H9 (cell line): ENCODE measurements at regions not wholly inside any gene's neighbourhood (a gene's known extent, or its start where the extent isn't known, plus 50 kb on each side); places are given as distances from the start of the nearest gene placed in this dataset.

Source experiments
- DNase-seq: peaks from one replicate; pipeline ENCODE4 v3.0.0-alpha.2; 2017
- H2AFZ ChIP-seq: one replicate; pipeline ENCODE4 v1.6.1; 2013; ENCODE audit warnings: mild to moderate bottlenecking, low read length, control low read depth, moderate library complexity
- H2AK5ac ChIP-seq: 2 replicates; pipeline ENCODE4 v1.6.1; 2013; ENCODE audit warnings: low read length, control low read depth, mixed read lengths; ENCODE audit not compliant: insufficient read length
- H2BK120ac ChIP-seq: one replicate; pipeline ENCODE4 v1.6.1; 2013; ENCODE audit warnings: low read depth, mild to moderate bottlenecking, low read length, control low read depth, inconsistent platforms; ENCODE audit not compliant: poor library complexity, severe bottlenecking
- H2BK12ac ChIP-seq: 2 replicates; pipeline ENCODE4 v1.6.1; 2013; ENCODE audit warnings: low read length, control low read depth, mixed read lengths, low read depth; ENCODE audit not compliant: insufficient read length
- H2BK15ac ChIP-seq: 2 replicates; pipeline ENCODE4 v1.6.1; 2013; ENCODE audit warnings: low read depth, low read length, control low read depth
- H2BK20ac ChIP-seq: one replicate; pipeline ENCODE4 v1.6.1; 2013; ENCODE audit warnings: low read depth, mild to moderate bottlenecking, low read length, control low read depth, inconsistent platforms; ENCODE audit not compliant: poor library complexity, severe bottlenecking
- H2BK5ac ChIP-seq: 2 replicates; pipeline ENCODE4 v1.6.1; 2013; ENCODE audit warnings: low read length, control low read depth, mixed read lengths; ENCODE audit not compliant: insufficient read length
- H3K14ac ChIP-seq: 2 replicates; pipeline ENCODE4 v1.6.1; 2013; ENCODE audit warnings: low read length, control low read depth; ENCODE audit not compliant: insufficient read depth
- H3K18ac ChIP-seq: 2 replicates; pipeline ENCODE4 v1.6.1; 2013; ENCODE audit warnings: low read depth, mild to moderate bottlenecking, mixed read lengths, low read length, control low read depth; ENCODE audit not compliant: insufficient read length
- H3K23ac ChIP-seq: 2 replicates; pipeline ENCODE4 v1.6.1; 2013; ENCODE audit warnings: low read length, control low read depth, mixed read lengths, low read depth; ENCODE audit not compliant: insufficient read length
- H3K23me2 ChIP-seq: 2 replicates; pipeline ENCODE4 v1.6.1; 2013; ENCODE audit warnings: low read depth, mild to moderate bottlenecking, mixed read lengths, low read length, control low read depth; ENCODE audit not compliant: insufficient read length, poor library complexity, severe bottlenecking
- H3K27ac ChIP-seq: 2 replicates; pipeline ENCODE4 v1.5.1; 2013; ENCODE audit warnings: low read length, control low read depth, mixed read lengths, low read depth; ENCODE audit not compliant: insufficient read length
- H3K27me3 ChIP-seq: 2 replicates; pipeline ENCODE4 v1.6.1; 2013; ENCODE audit warnings: low read length, control low read depth, inconsistent platforms; ENCODE audit not compliant: insufficient read depth
- H3K4ac ChIP-seq: 2 replicates; pipeline ENCODE4 v1.6.1; 2013; ENCODE audit warnings: low read depth, mild to moderate bottlenecking, control low read depth, inconsistent platforms, low read length, moderate library complexity
- H3K4me1 ChIP-seq: 2 replicates; pipeline ENCODE4 v1.6.1; 2013; ENCODE audit warnings: low read length, control low read depth, inconsistent platforms; ENCODE audit not compliant: insufficient read depth
- H3K4me2 ChIP-seq: 2 replicates; pipeline ENCODE4 v1.6.1; 2013; ENCODE audit warnings: low read length, control low read depth, mixed read lengths; ENCODE audit not compliant: insufficient read length, insufficient read depth
- H3K56ac ChIP-seq: 2 replicates; pipeline ENCODE4 v1.6.1; 2013; ENCODE audit warnings: low read depth, mild to moderate bottlenecking, mixed read lengths, low read length, control low read depth; ENCODE audit not compliant: insufficient read length
- H3K79me1 ChIP-seq: 2 replicates; pipeline ENCODE4 v1.6.1; 2013; ENCODE audit warnings: low read depth, mild to moderate bottlenecking, moderate library complexity, low read length, control low read depth, inconsistent platforms; ENCODE audit not compliant: insufficient read depth, poor library complexity, severe bottlenecking
- H3K79me2 ChIP-seq: 2 replicates; pipeline ENCODE4 v1.6.1; 2013; ENCODE audit warnings: low read length, control low read depth, inconsistent platforms; ENCODE audit not compliant: insufficient read depth
- H3K9ac ChIP-seq: 2 replicates; pipeline ENCODE4 v1.6.1; 2013; ENCODE audit warnings: low read length, control low read depth, mixed read lengths; ENCODE audit not compliant: insufficient read length; ENCODE audit errors: extremely low read depth
- H3K9me3 ChIP-seq: one replicate; pipeline ENCODE4 v1.6.1; 2013; ENCODE audit warnings: low read depth, low read length, inconsistent platforms; ENCODE audit not compliant: control insufficient read depth
- H3T11ph ChIP-seq: one replicate; pipeline ENCODE4 v1.6.1; 2013; ENCODE audit warnings: mild to moderate bottlenecking, low read length, control low read depth, inconsistent platforms
- H4K20me1 ChIP-seq: one replicate; pipeline ENCODE4 v1.6.1; 2013; ENCODE audit not compliant: control insufficient read depth, insufficient read length, insufficient read depth
- H4K5ac ChIP-seq: 2 replicates; pipeline ENCODE4 v1.6.1; 2013; ENCODE audit warnings: low read depth, mild to moderate bottlenecking, mixed read lengths, low read length, control low read depth; ENCODE audit not compliant: insufficient read length
- H4K8ac ChIP-seq: replicated peaks from 2 replicates; pipeline ENCODE4 v1.6.1; 2013; ENCODE audit warnings: low read length, control low read depth, mixed read lengths, low read depth; ENCODE audit not compliant: insufficient read length
- H4K91ac ChIP-seq: 2 replicates; pipeline ENCODE4 v1.6.1; 2013; ENCODE audit warnings: low read depth, mild to moderate bottlenecking, moderate library complexity, mixed read lengths, low read length, control low read depth; ENCODE audit not compliant: insufficient read length
- H3K27ac Mint-ChIP-seq, 3 experiments: 2 replicates in 2 of 3; 3 replicates in 1 of 3; pipeline ENCODE4 v1.8.0; 2020 to 2021; ENCODE audit warnings: mixed read lengths in 3 of 3, mild to moderate bottlenecking in 1 of 3, moderate library complexity in 1 of 3
- H3K27me3 Mint-ChIP-seq: 2 replicates; pipeline ENCODE4 v1.8.0; 2021; ENCODE audit warnings: low read depth, mild to moderate bottlenecking, moderate library complexity, mixed read lengths
- H3K36me3 Mint-ChIP-seq, 3 experiments: 2 replicates in 2 of 3; 3 replicates in 1 of 3; pipeline ENCODE4 v1.8.0; 2020 to 2021; ENCODE audit warnings: low read depth in 3 of 3, mixed read lengths in 3 of 3; ENCODE audit not compliant: insufficient read depth in 1 of 3
- H3K4me1 Mint-ChIP-seq, 2 experiments: 2 replicates each; pipeline ENCODE4 v1.8.0; 2020; ENCODE audit warnings: mixed read lengths in 2 of 2
- H3K4me3 Mint-ChIP-seq, 2 experiments: 2 replicates in 1 of 2; 3 replicates in 1 of 2; pipeline ENCODE4 v1.8.0; 2020 to 2021; ENCODE audit warnings: mild to moderate bottlenecking in 2 of 2, mixed read lengths in 2 of 2, moderate library complexity in 1 of 2
- H3K9me3 Mint-ChIP-seq, 2 experiments: 2 replicates in 1 of 2; 3 replicates in 1 of 2; pipeline ENCODE4 v1.8.0; 2020; ENCODE audit warnings: mild to moderate bottlenecking in 2 of 2, mixed read lengths in 2 of 2, moderate library complexity in 1 of 2
- CTCF ChIP-seq: fragments of 200-600 bp; sonication (generic); conservative IDR thresholded peaks from 3 replicates; pipeline ENCODE4 v1.8.0; 2021; ENCODE audit warnings: antibody characterized with exemption, mild to moderate bottlenecking
- WGBS: extraction: QIAGEN DNeasy Blood & Tissue Kit; methylation state at CpG from one replicate; pipeline ENCODE4 v1.1.7; 2013; ENCODE audit warnings: missing lambda C conversion rate, low lambda C conversion rate, mixed read lengths; ENCODE audit not compliant: insufficient read length; ENCODE audit errors: extremely low coverage; 5-methylcytosine and 5-hydroxymethylcytosine counted together

GRCh38 chr14:101352567-101352966, 208.7 kb upstream of the DIO3 start:
- H3K27ac ChIP-seq, result no peak overlapping the region
- no peak overlapping the region for H3K4me3 Mint-ChIP-seq
- TF ChIP-seq CTCF, result no peak
- no peak overlapping the region for H3K9ac ChIP-seq
- H3K56ac ChIP-seq, result no peak overlapping the region
- no peak overlapping the region for H4K8ac ChIP-seq
- no peak for DNase-seq
- no peak overlapping the region for H2BK15ac ChIP-seq
- no peak overlapping the region for H3K14ac ChIP-seq
- peaks cover 10% of the 10 kb centered on the region in 2 experiments for H3K4me1 Mint-ChIP-seq
- no peaks in the 10 kb centered on the region for H3K9me3 ChIP-seq
- H3K4me1 ChIP-seq, result no peaks in the 10 kb centered on the region
- no peak overlapping the region for H2BK20ac ChIP-seq
- no peak overlapping the region for H3K27ac Mint-ChIP-seq
- peaks cover 0 to 14% (median 4%) of the 10 kb centered on the region in 3 experiments; a peak in 2 of 7 replicates for H3K36me3 Mint-ChIP-seq
- H2AK5ac ChIP-seq, result no peak overlapping the region
- no peak overlapping the region for H2BK12ac ChIP-seq
- H3K27me3 Mint-ChIP-seq, result peaks cover 7% of the 10 kb centered on the region
- no peak overlapping the region for H3T11ph ChIP-seq
- H3K23ac ChIP-seq, result no peak overlapping the region
- H2BK5ac ChIP-seq, result no peak overlapping the region
- H3K79me1 ChIP-seq, result no peaks in the 10 kb centered on the region
- H3K4me2 ChIP-seq, result no peak overlapping the region
- no peaks in the 10 kb centered on the region for H4K20me1 ChIP-seq
- peaks cover 16 to 21% of the 10 kb centered on the region in 2 experiments for H3K9me3 Mint-ChIP-seq
- H3K79me2 ChIP-seq, result no peaks in the 10 kb centered on the region
- no peak overlapping the region for H2AFZ ChIP-seq
- H3K18ac ChIP-seq, result no peak overlapping the region
- H2BK120ac ChIP-seq, result no peak overlapping the region
- no CpG with 5 or more reads among the region's 8 CpGs for WGBS
- H4K5ac ChIP-seq, result no peak overlapping the region
- no peaks in the 10 kb centered on the region for H3K23me2 ChIP-seq
- no peak overlapping the region for H3K4ac ChIP-seq
- H4K91ac ChIP-seq, result no peak overlapping the region
- H3K27me3 ChIP-seq, result no peaks in the 10 kb centered on the region
